GM12878 (cell line): ENCODE measurements at regions not wholly inside any gene's neighbourhood (a gene's known extent, or its start where the extent isn't known, plus 50 kb on each side); places are given as distances from the start of the nearest gene placed in this dataset.

ENCODE experiments used
- ATAC-seq: fragments of 200-7000 bp; cut with Tn5 transposase; 3 replicates; pipeline ENCODE4 v1.9.1; 2020; ENCODE audit warnings: mild to moderate bottlenecking, moderate library complexity
- BruUV-seq: library from RNA; stranded (reverse); fragments of 400-500 nt; replicated peaks from 2 replicates; lab custom pipeline; 2021; lab: Mats Ljungman, UMichigan
- CTCF ChIA-PET: fragments of 300-600 bp; sonication (Branson Sonifier 250); formaldehyde crosslinking; extraction: SDS; loops from one replicate; lab custom pipeline; 2021; ENCODE audit warnings: inconsistent platforms; lab: Yijun Ruan, JAX
- POLR2A ChIA-PET: fragments of 350-600 bp; formaldehyde crosslinking; extraction: SDS; loops from one replicate; lab custom pipeline; 2021; ENCODE audit warnings: inconsistent platforms; lab: Charles Lee
- RAD21 ChIA-PET: fragments of 300-600 bp; sonication (Branson Sonifier 250); formaldehyde crosslinking; loops from one replicate; lab custom pipeline; 2023; ENCODE audit warnings: antibody characterized with exemption; ENCODE audit not compliant: unreplicated experiment; lab: Charles Lee
- SMC1A ChIA-PET: fragments of 300-600 bp; sonication (Branson Sonifier 250); formaldehyde crosslinking; loops from one replicate; lab custom pipeline; 2023; ENCODE audit not compliant: unreplicated experiment, uncharacterized antibody; lab: Charles Lee
- DNase-seq: peaks from one replicate; pipeline ENCODE4 v3.0.0-alpha.2; 2011; ENCODE audit warnings: low read depth, low spot score
- FAIRE-seq: peaks from 3 replicates; lab custom pipeline; 2011; peaks lifted over from hg19 to GRCh38; lab: Jason Lieb, UNC
- H2AFZ ChIP-seq: 2 replicates; pipeline ENCODE4 v1.6.0; 2011; ENCODE audit warnings: low read depth, low read length, control low read depth; ENCODE audit not compliant: control insufficient read depth
- H3K27ac ChIP-seq: 2 replicates; pipeline ENCODE4 v1.5.1; 2011; ENCODE audit warnings: control low read depth; ENCODE audit not compliant: control insufficient read depth, insufficient read depth
- H3K27me3 ChIP-seq, 2 experiments: replicated peaks in 1 of 2; 2 replicates each; pipeline versions ENCODE4 v1.6.0 to v1.6.1; 2011; ENCODE audit warnings: low read length in 1 of 2; ENCODE audit not compliant: control insufficient read depth in 2 of 2, insufficient read depth in 2 of 2
- H3K36me3 ChIP-seq, 2 experiments: 2 replicates each; pipeline ENCODE4 v1.5.1; 2011; ENCODE audit warnings: low read length in 1 of 2; ENCODE audit not compliant: control insufficient read depth in 2 of 2, insufficient read depth in 2 of 2
- H3K4me1 ChIP-seq: 2 replicates; pipeline ENCODE4 v1.6.1; 2011; ENCODE audit warnings: mild to moderate bottlenecking, low read length, moderate library complexity, mixed read lengths; ENCODE audit not compliant: control insufficient read depth, insufficient read depth
- H3K4me2 ChIP-seq: 2 replicates; pipeline ENCODE4 v1.6.0; 2011; ENCODE audit warnings: control low read depth; ENCODE audit not compliant: control insufficient read depth, insufficient read depth
- H3K4me3 ChIP-seq: fragments of 200-600 bp; sonication (generic); 2 replicates; pipeline ENCODE4 v1.5.1; 2016
- H3K79me2 ChIP-seq: 2 replicates; pipeline ENCODE4 v1.6.0; 2011; ENCODE audit warnings: low read length; ENCODE audit not compliant: control insufficient read depth, insufficient read depth
- H3K9ac ChIP-seq: 2 replicates; pipeline ENCODE4 v1.8.0; 2011; ENCODE audit warnings: low read length, control low read depth, mixed read lengths; ENCODE audit not compliant: control insufficient read depth, insufficient read depth
- H3K9me3 ChIP-seq: replicated peaks from 3 replicates; pipeline ENCODE4 v1.5.1; 2011; ENCODE audit warnings: mild to moderate bottlenecking, low read length; ENCODE audit not compliant: control insufficient read depth, insufficient read depth
- H4K20me1 ChIP-seq: 2 replicates; pipeline ENCODE4 v1.6.0; 2011; ENCODE audit not compliant: control insufficient read depth, insufficient read depth
- BCL11A ChIP-seq: IDR thresholded peaks from 2 replicates; pipeline ENCODE4 v1.6.1; 2011; ENCODE audit warnings: low read depth, low read length
- CBFB ChIP-seq: IDR thresholded peaks from 2 replicates; pipeline ENCODE4 v1.6.1; 2016; ENCODE audit warnings: antibody characterized with exemption, low read depth
- GATAD2B ChIP-seq: fragments of 450-650 bp; conservative IDR thresholded peaks from 2 replicates; pipeline ENCODE4 v1.6.1; 2017; ENCODE audit warnings: low read depth, mild to moderate bottlenecking, moderate library complexity
- HSF1 ChIP-seq: fragments of 150-350 bp; IDR thresholded peaks from 2 replicates; pipeline ENCODE4 v1.6.1; 2014; ENCODE audit warnings: mild to moderate bottlenecking, low read depth, low read length
- IKZF1 ChIP-seq: fragments of 450-650 bp; conservative IDR thresholded peaks from 2 replicates; pipeline ENCODE4 v1.6.1; 2017; ENCODE audit warnings: antibody characterized with exemption, mild to moderate bottlenecking
- RAD21 ChIP-seq: IDR thresholded peaks from 2 replicates; pipeline ENCODE4 v1.6.1; 2011; ENCODE audit warnings: mild to moderate bottlenecking, low read depth, low read length, moderate library complexity; ENCODE audit not compliant: insufficient read depth
- SP1 ChIP-seq: IDR thresholded peaks from one replicate; pipeline ENCODE4 v1.6.1; 2011; ENCODE audit warnings: low read depth, low read length
- TCF12 ChIP-seq: IDR thresholded peaks from 2 replicates; pipeline ENCODE4 v1.6.1; 2011; ENCODE audit warnings: low read depth, mild to moderate bottlenecking, low read length
- ZNF622 ChIP-seq: fragments of 450-650 bp; IDR thresholded peaks from 2 replicates; pipeline ENCODE4 v1.6.1; 2017; ENCODE audit warnings: mild to moderate bottlenecking, inconsistent platforms
- WGBS: methylation state at CpG from one replicate; pipeline ENCODE4 v1.1.6; 2016; ENCODE audit warnings: low lambda C conversion rate; ENCODE audit not compliant: insufficient replicate concordance, insufficient coverage; ENCODE audit errors: missing lambda C conversion rate; 5-methylcytosine and 5-hydroxymethylcytosine counted together
- in situ Hi-C: fragments of 300-500 bp; cut with MboI; formaldehyde crosslinking; loops from 9 replicates; pipeline ENCODE4 v1.14.3; 2018; ENCODE audit warnings: mixed read lengths
- intact Hi-C: fragments of 100-400 bp; cut with micrococcal nuclease; formaldehyde crosslinking; loops from one replicate; pipeline ENCODE4 v1.14.2; 2022; ENCODE audit not compliant: unreplicated experiment

- H3K27ac ChIP-seq = no peak overlapping the region
- FAIRE-seq = no peak
- no peaks in the 10 kb centered on the region for H3K27me3 ChIP-seq
- H3K36me3 ChIP-seq = no peaks in the 10 kb centered on the region
- BruUV-seq = no TSS peak
- SMC1A ChIA-PET = no interaction called here
- in situ Hi-C loops = no loop called here
- no peak overlapping the region for H3K4me2 ChIP-seq
- TF ChIP-seq RAD21 (no peak), CBFB (no peak), BCL11A (no peak), ZNF622 (no peak), SP1 (no peak)
- RAD21 ChIA-PET = no interaction called here
- no peaks in the 10 kb centered on the region for H3K4me1 ChIP-seq
- no peak for DNase-seq
- no peaks in the 10 kb centered on the region for H3K9me3 ChIP-seq
- no peak for ATAC-seq
- POLR2A ChIA-PET = no interaction called here
- CTCF ChIA-PET = no interaction called here
- H4K20me1 ChIP-seq = no peaks in the 10 kb centered on the region
- no peak overlapping the region for H2AFZ ChIP-seq
- no peaks in the 10 kb centered on the region for H3K79me2 ChIP-seq
- intact Hi-C loops = no loop called here
- H3K9ac ChIP-seq = no peak overlapping the region
- 0% methylated on average over 1 of the region's 1 CpG for WGBS
- H3K4me3 ChIP-seq = no peak overlapping the region
These were observed 127.8 kb upstream of the SYT4 start for GRCh38 chr18:43405097-43405496.

- ATAC-seq (no peak), FAIRE-seq (no peak), DNase-seq (no peak)
- H2AFZ ChIP-seq = no peak overlapping the region
- H3K36me3 ChIP-seq = no peaks in the 10 kb centered on the region
- CTCF ChIA-PET = no interaction called here
- TF ChIP-seq HSF1 (no peak), IKZF1 (no peak), TCF12 (no peak), GATAD2B (no peak)
- H3K27ac ChIP-seq = no peak overlapping the region
- no peak overlapping the region for H3K4me2 ChIP-seq
- POLR2A ChIA-PET = no interaction called here
- H3K9me3 ChIP-seq = no peaks in the 10 kb centered on the region
- H3K27me3 ChIP-seq = no peaks in the 10 kb centered on the region
- H3K79me2 ChIP-seq = no peaks in the 10 kb centered on the region
- no peak overlapping the region for H3K4me3 ChIP-seq
- intact Hi-C loops (no loop called here), in situ Hi-C loops (no loop called here)
- H3K9ac ChIP-seq = no peak overlapping the region
- no peaks in the 10 kb centered on the region for H3K4me1 ChIP-seq
- SMC1A ChIA-PET = no interaction called here
- BruUV-seq = no TSS peak
- RAD21 ChIA-PET = no interaction called here
- 5% methylated on average over 6 of the region's 6 CpGs for WGBS
- H4K20me1 ChIP-seq = no peaks in the 10 kb centered on the region
These were observed 136.7 kb upstream of the SYT4 start for GRCh38 chr18:43414006-43414405.
